Left lung (tissue), 4 donors: ENCODE measurements at regions not wholly inside any gene's neighbourhood (a gene's known extent, or its start where the extent isn't known, plus 50 kb on each side); places are given as distances from the start of the nearest gene placed in this dataset.

Experiments
- ATAC-seq: fragments of 200-7000 bp; cut with Tn5 transposase; one replicate; pipeline ENCODE4 v1.9.1; 2020; ENCODE audit warnings: moderate library complexity
- DNase-seq, 4 donors: peaks; one replicate each; pipeline ENCODE4 v3.0.0-alpha.2; 2013 to 2020
- H3K27ac ChIP-seq, 2 donors: fragments of 200-600 bp; sonication (generic) in 1 of 2; one replicate each; pipeline versions ENCODE4 v1.5.0 to v1.8.0; 2020 to 2021
- H3K27me3 ChIP-seq, 2 donors: fragments of 200-600 bp; sonication (generic) in 1 of 2; one replicate each; pipeline versions ENCODE4 v1.5.0 to v1.8.0; 2020 to 2021
- H3K36me3 ChIP-seq, 2 donors: fragments of 200-600 bp; sonication (generic) in 1 of 2; one replicate each; pipeline versions ENCODE4 v1.5.0 to v1.8.0; 2020 to 2021
- H3K4me1 ChIP-seq, 2 donors: fragments of 200-600 bp; one replicate each; pipeline ENCODE4 v1.8.0; 2021
- H3K4me3 ChIP-seq, 2 donors: fragments of 200-600 bp; sonication (generic) in 1 of 2; one replicate each; pipeline versions ENCODE4 v1.5.0 to v1.8.0; 2020 to 2021; ENCODE audit warnings: mild to moderate bottlenecking in 1 of 2
- H3K9me3 ChIP-seq, 2 donors: fragments of 200-600 bp; sonication (generic) in 1 of 2; one replicate each; pipeline versions ENCODE4 v1.5.0 to v1.8.0; 2020 to 2021
- CTCF ChIP-seq, 2 donors: fragments of 200-600 bp; sonication (generic) in 1 of 2; IDR thresholded peaks; one replicate each; pipeline versions ENCODE4 v1.5.0 to v1.8.0; 2021; ENCODE audit warnings: antibody characterized with exemption in 2 of 2
- intact Hi-C, 2 donors: fragments of 100-400 bp; cut with DNase I; formaldehyde crosslinking; loops; one replicate each; pipeline versions ENCODE4 v1.11.2 to v1.14.2; 2022
- donor health status: DM: no; HTN: yes; CAD: no.
- donor health status: DM: no; HTN: no; CAD: no.

- intact Hi-C loops: no loop called here
- DNase-seq: no peak
- H3K4me1 ChIP-seq: no peaks in the 10 kb centered on the region
- ATAC-seq: no peak
- no peaks in the 10 kb centered on the region for H3K36me3 ChIP-seq
- no peaks in the 10 kb centered on the region for H3K27me3 ChIP-seq
- no peak for TF ChIP-seq CTCF (IDR thresholded peaks at IDR 0.05)
- no peaks in the 10 kb centered on the region for H3K9me3 ChIP-seq
- H3K27ac ChIP-seq: no peak overlapping the region
- no peak overlapping the region for H3K4me3 ChIP-seq
These were observed 247.3 kb downstream of the NXPE2 start for GRCh38 chr11:114925591-114925990.

- Histone ChIP-seq H3K9me3 (peaks cover 0 to 3% of the 10 kb centered on the region in 2 donors), H3K4me1 (no peaks in the 10 kb centered on the region), H3K27ac (no peak overlapping the region), H3K27me3 (no peaks in the 10 kb centered on the region), H3K36me3 (no peaks in the 10 kb centered on the region), H3K4me3 (no peak overlapping the region)
- intact Hi-C loops: no loop called here
- TF ChIP-seq CTCF (IDR thresholded peaks at IDR 0.05): no peak
- ATAC-seq: no peak
- DNase-seq: no peak
These were observed 250.0 kb downstream of the NXPE2 start for GRCh38 chr11:114928260-114928870.

DNA sequence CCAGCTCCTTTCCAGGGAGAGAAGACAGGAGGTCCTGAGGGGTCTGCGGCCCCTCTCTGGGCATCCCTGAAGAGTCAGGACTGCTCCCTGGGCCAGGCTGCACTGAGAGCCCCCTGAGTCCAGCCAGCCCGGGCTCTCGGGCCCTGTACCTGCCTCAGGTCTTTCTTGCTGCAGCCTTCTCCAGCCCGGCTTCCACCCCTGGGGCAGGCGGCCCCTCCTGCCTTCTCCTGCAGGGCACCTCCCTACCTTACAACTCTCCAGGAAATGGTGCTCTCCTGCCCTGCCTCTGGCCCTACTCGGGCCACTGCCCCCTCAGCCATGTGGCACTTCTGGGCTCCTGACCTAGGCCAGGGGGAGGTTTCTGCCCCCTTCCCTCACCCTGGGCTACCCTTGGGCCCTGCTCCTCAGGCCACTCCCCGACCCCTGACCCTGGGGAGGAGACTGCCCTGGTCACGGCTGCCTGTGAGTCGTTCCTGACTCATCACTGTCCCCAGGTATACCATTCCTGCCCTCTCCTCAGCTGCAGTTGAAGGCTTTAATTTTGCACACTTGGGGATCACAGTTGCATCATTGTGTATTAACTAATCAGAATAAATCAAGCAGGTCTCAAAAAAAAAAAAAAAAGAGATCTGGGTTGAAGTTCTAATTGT is 251.1 kb downstream of the NXPE2 start:
- ATAC-seq (no peak), DNase-seq (no peak)
- H3K9me3 ChIP-seq: peaks cover 0 to 11% of the 10 kb centered on the region in 2 donors
- intact Hi-C loops: no loop called here
- no peak overlapping the region for H3K4me3 ChIP-seq
- no peaks in the 10 kb centered on the region for H3K36me3 ChIP-seq
- H3K4me1 ChIP-seq: no peaks in the 10 kb centered on the region
- TF ChIP-seq CTCF (IDR thresholded peaks at IDR 0.05): no peak
- no peaks in the 10 kb centered on the region for H3K27me3 ChIP-seq
- no peak overlapping the region for H3K27ac ChIP-seq

DNA sequence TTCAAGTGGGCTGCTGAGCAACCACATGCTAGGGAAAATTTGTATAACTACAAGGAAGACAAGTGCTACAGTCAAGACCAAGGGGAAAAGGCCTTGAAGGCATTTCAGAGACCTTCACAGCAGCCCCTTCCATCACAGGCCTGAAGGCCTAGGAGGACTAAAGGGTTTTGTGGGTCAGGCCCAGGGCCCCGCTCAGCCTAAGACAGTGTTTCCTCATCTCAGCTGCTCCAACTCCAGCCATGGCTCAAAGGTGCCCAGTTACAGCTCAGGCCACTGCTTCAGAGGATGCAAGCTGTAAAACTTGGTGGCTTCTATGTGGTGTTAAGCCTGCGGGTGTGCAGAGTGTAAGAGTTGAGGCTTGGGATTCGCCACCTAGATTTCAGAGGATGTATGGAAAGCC is 260.5 kb downstream of the NXPE2 start:
- intact Hi-C loops: no loop called here
- ATAC-seq (no peak), DNase-seq (no peak)
- no peak for TF ChIP-seq CTCF (IDR thresholded peaks at IDR 0.05)
- H3K27me3 ChIP-seq: no peaks in the 10 kb centered on the region
- no peak overlapping the region for H3K27ac ChIP-seq
- peaks cover 0 to 35% of the 10 kb centered on the region in 2 donors for H3K9me3 ChIP-seq
- H3K4me1 ChIP-seq: no peaks in the 10 kb centered on the region
- no peaks in the 10 kb centered on the region for H3K36me3 ChIP-seq
- H3K4me3 ChIP-seq: no peak overlapping the region

- intact Hi-C loops: no loop called here
- H3K36me3 ChIP-seq: no peaks in the 10 kb centered on the region
- no peak overlapping the region for H3K4me3 ChIP-seq
- no peak overlapping the region for H3K27ac ChIP-seq
- H3K4me1 ChIP-seq: no peaks in the 10 kb centered on the region
- no peak for TF ChIP-seq CTCF (IDR thresholded peaks at IDR 0.05)
- no peaks in the 10 kb centered on the region for H3K27me3 ChIP-seq
- peaks cover 0 to 35% of the 10 kb centered on the region in 2 donors for H3K9me3 ChIP-seq
- DNase-seq (peak in 1 of 4 donors; percentile 8), ATAC-seq (no peak)
These were observed 263.9 kb downstream of the NXPE2 start for GRCh38 chr11:114942207-114942606.
